NCI-H524 (cell line): ENCODE measurements at regions not wholly inside any gene's neighbourhood (a gene's known extent, or its start where the extent isn't known, plus 50 kb on each side); places are given as distances from the start of the nearest gene placed in this dataset.
"Not testable (repeated sequence)": the region's sequence is repeated elsewhere in the genome, so short reads cannot be mapped to it uniquely, and the experiment has no call there.

ENCODE experiments used
- DNase-seq, 2 experiments: peaks; one replicate each; lab custom pipeline; 2025; lab: John Stamatoyannopoulos, UW

DNA sequence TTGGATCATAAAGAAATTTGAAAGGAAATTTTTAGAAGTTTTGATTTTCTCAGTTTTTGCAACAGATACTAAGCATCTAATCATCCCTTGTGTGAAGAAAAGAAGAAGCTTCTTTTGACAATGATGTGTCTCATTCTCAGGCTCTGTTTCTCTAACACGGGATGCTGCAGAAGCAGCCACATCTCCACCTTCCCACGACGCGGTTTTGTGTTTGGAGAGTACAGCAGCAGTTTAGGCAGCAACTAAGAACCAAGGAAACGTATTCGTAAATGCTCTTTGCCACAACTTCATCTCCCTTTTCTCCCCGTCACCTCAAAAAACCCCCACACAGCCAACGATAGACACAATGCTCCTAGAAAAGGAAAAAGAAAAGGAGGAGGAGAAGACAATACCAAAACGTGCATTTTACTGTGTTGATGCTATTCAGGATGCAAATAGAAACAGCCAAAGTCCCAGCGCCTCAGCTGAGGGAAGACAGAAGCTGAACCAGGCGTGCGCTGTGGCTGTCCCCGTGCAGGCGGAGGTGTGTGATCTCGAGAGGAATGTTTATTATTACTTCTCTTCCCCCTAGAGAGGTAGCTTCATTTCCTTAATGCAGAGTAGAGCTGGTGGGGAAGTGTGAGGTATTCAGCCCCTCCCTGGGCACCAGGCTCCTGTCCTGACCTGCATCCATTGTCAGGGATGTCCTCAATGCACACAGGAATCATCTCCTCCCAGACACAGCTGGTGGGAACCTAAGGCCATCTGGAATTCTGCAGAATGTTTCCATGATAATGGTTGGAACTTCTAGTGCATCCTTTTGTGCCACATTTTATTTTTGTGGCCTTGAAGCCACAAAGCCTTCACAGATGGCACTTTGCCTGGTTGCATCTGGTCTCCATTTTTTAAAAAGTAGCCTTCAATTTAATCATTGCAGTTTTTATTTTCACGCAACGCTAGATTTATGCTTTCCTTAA, 174.6 kb upstream of the KLF6 start:
- DNase-seq = no peak

DNA sequence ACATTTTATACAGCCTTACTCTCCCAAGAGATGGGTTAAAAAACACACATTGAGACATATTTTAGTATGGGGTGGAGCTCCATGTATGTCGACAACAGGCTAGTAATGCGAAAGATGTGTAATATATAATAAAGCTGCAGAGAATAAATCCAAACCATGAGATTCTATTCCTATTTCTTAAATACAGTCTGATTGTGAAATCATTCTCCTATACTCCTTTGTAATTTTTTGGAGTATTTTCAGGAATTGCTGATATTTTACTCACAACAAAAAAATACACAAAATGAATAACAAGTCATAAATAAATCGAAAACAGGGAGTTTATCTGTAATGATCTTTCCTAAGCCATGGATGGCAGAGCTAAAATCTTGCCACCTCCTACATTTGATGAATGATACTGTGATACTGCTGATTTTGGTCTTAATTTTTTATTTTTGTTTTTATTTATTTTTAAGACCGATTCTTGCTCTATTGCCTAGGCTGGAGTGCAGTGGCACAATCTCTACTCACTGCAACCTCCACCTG, 173.5 kb upstream of the KLF6 start:
- DNase-seq = no peak

DNA sequence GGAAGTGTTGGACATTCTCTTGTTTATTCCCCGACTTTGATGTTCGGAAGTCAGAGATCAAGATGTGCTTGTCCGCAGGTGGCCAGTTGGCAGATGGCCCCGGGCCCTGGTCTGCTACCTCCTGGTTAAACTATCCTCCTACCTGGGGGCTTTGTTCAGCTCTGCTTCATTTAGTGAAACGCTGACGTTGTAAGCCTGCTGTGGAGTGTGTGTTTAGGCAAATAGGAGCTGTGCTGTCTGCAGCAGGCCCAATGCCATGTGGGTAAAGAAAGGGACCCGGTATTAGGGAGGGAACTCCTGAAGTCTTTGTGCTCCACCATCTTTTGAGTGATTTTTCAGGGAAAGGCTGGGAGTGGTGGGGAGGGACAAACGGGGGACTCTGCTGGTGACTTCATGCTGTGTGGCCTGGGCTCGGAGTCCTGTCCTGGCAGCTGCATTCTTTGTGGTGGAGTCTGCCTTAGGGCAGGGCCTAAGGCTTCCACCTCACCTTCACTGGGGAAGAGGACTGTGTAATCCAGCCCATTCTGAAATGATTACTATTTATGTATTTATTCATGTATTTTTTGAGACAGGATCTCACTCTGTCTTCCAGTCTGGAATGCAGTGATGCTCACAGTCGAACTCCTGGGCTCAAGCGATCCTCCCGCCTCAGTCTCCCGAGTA, 171.1 kb upstream of the KLF6 start:
- no peak for DNase-seq

- DNase-seq = no peak
Observed at GRCh38 chr10:3955493-3955892, 170.5 kb upstream of the KLF6 start.

GRCh38 chr10:3954615-3955014, 169.6 kb upstream of the KLF6 start:
- DNase-seq = no peak

DNA sequence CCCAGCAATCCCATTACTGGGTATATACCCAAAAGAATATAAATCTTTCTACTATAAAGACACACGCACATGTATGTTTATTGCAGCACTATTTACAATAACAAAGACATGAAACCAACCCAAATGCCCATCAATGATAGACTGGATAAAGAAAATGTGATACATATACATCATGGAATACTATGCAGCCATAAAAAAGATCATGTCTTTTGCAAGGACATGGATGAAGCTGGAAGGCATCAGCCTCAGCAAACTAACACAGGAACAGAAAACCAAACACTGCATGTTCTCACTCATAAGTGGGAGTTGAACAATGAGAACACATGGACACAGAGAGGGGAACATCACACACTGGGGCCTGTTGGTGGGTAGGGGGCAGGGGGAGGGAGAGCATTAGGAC, 169.0 kb upstream of the KLF6 start:
- DNase-seq = not testable (repeated sequence)

- no peak for DNase-seq
Observed at GRCh38 chr10:3951993-3952392, 167.0 kb upstream of the KLF6 start.

GRCh38 chr10:3950676-3951275, 165.8 kb upstream of the KLF6 start:
- DNase-seq = no peak

DNA sequence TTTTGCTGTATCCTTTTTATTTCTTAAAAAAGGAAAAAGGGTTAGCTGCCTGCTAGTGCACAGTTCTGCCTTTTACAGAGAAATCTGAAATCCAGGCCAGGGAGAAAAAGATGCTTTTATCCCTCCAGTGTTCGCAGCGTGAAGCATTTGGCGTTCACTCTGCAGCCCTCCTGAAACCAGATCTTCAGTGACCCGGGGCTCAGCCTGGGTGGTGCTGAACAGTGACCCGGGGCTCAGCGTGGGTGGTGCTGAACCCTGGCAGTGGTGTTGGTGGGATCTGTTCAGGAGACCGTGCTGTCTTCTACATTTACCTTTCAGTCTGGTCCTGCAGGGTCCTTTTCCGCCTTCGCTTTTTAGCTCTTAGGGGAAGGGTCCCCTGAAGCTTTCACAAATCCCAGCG, 164.7 kb upstream of the KLF6 start:
- DNase-seq = no peak

GRCh38 chr10:3948843-3949242, 163.8 kb upstream of the KLF6 start:
- no peak for DNase-seq

DNA sequence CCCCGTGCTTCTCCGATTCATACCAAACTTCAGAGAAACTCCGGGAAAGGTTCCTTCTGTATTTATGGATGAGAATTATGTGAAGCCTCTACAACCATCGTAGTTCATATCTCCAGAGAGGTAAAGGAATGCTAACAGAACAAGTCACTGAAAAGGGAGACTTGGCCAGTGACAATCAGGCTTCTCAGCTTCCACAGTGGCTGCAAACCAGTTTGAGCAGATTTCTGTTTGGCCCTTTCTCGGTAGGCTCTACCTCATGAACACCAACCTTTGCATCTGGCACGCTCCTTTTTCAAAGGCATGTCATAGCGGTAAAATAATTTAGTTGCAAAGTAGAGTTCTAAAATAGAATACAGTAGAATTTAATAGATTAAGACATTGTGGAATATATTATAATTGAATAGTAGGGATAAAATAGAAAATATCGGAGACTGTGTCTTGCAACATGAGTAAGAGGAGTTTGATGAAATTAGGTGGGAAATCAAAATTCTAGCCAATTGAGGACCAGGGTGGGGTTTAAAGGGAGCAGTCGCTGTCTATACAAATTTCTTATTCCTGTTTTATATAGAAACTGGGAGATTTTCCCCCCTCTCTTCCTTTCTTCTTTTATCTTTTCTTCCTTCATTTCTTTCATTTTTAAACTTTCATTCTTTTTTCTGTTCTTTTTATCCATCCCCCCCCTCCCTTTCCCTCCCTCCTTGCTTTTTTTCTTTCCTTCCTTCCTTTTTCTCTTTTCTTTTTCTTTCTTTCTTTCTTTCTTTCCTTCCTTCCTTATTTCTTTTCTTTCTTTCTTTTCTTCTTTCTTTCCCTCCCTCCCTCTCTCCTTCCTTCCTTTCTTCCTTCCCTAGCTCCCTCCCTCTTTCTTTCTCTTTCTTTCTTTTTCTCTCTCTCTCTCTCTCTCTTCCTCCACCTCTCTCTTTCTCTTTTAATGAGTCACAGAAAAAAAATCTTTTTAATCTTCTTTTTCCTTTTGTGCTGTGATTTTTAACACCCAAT, 161.5 kb upstream of the KLF6 start:
- no peak for DNase-seq

DNA sequence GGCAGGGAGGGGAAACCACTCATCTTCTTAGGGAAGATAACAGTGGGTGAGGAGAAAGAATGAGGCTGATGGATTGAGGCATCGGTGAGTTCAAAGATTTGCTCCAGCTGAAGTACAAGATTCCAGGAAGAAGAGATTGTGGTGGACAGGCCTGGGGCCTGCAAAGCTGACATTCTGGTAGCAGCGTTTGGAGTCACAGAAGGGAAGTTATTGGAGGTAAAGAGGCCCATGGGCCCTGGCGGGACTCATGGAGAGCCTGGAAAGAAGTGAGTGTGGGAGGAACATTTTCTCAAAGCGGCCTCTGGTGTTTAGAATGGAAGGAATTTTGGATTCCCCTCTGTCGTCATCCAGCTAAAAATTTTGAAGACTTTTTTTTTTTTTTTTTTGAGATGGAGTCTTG, 160.0 kb upstream of the KLF6 start:
- DNase-seq = no peak

GRCh38 chr10:3944591-3944990, 159.6 kb upstream of the KLF6 start:
- no peak for DNase-seq

DNA sequence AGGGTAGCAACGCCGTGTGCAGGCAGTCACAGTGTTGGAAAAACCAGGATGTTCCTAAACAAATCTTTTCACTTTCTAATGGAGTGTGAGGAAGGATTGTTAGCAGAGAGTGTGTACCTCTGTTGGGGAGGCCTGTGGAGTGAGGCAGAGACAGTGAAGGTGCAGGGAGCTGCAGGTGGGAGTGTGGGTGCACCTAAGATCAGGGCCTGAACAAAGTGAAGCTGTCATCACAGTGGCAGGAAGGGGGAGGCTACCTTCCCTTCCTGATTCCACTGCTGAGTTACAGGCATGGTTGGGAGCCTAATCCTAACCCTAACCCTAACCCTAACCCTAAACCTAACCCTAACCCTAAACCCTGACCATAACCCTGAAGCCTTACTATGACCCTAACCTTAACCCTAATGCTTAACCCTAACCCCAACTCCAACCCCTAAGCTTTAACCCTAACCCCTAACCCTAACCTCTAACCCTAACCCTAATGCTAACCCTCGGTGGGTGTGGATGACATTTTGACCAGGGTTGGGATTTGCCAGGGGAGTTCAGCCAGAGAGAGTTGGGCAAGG, 158.8 kb upstream of the KLF6 start:
- DNase-seq = no peak

DNA sequence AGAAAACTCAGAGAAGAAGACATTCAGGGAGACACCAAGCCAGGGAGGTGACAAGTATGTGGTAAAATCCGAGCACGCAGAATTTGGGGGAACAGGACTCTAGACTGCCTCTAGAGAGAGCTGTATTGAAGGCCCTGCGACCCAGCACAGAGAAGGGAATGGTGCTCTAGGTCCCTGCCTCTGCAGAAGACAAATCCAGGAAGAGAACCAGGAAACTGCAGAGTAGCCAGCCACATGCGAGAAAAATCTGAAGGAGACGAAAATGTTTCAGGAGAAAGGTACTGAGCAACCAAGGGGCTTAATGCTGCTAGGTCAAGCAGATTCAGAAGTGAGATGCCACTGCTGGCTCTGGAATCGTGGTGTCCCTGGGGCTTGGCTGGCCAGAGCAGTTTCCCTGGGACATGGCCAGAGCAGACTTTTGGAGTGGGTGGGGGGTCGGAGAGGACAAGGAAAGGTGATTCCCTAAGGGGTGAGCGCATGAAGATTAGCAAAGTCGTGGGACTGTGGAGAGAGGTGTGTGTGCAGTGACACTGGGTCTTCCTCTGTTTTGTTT, 158.0 kb upstream of the KLF6 start:
- DNase-seq = no peak

DNA sequence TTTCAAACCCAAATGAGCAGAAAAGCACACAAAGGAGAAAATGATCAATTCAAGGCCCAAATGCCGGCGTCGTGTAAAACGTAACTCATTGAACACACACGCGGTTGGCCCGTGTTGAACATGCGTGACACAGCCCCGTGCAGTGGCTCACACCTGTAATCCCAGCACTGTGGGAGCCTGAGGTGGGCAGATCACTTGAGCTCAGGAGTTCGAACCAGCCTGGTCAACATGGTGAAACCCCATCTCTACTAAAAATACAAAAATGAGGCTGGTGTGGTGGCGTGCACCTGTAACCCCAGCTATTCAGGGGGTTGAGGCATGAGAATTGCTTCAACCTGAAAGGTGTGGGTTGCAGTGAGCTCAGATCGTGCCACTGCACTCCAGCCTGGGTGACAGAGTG, 156.7 kb upstream of the KLF6 start:
- DNase-seq = no peak

DNA sequence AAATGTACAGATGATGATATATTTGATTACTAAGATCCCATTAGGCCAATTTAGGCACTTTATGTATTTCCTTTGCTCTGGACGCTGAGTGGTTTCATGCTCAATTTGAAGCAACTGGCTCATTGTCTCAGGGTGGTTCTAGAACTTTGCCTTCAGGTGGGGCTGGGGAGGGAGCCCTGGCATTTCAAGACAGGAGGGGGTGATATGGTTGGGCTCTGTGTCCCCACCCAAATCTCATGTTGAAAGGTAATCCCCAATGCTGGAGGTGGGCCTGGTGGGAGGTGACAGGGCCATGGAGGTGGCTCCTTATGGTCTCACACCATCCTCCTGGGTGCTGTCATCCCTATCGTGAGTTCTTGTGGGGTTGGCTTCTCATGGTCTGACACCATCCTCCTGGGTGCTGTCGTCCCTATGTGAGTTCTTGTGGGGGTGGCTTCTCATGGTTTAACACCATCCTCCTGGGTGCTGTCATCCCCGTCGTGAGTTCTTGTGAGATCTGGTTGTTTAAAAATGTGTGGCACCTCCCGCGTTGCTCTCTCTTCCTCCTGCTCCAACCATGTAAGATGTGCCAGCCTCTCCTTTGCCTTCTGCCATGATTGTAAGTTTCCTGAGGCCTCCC, 151.5 kb upstream of the KLF6 start:
- DNase-seq = no peak

- no peak for DNase-seq
Observed at GRCh38 chr10:3935933-3936359, 150.9 kb upstream of the KLF6 start.

DNA sequence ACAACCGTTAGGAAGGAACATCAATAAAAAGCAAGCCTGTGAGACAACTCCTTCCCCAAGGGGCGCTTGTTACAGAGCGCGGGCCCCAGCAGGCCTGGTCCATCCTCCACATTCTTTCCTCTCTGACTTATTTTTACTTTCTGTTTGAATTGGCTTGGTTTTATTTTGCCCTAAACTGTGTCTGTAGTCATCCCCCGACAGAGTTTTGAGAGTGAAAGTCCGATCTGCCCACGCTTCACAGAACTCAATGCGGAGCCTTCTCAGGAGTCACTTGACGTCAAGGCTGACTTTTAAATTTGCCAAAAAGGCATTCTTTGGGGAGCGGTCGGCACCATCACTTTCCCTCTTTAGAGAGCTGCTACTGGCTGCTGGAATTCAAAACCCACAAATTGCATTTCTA, 150.1 kb upstream of the KLF6 start:
- no peak for DNase-seq

DNA sequence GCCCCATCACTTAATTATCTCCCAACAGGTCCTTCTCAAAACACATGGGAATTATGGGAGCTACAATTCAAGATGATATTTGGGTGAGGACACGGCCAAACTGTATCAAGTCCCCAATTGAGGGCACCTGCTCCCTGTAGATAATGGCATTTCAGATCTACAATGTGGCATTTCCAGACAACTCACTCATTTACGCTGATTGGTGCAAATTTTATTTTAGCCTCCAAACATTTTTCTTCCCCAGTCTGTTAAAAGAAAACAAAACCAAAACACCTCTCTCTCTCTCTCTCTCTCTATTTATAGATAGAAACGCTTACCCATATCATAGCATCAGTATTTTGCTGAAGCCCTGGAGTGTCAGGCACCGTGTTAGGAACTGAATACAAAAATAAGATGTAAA, 148.7 kb upstream of the KLF6 start:
- DNase-seq = no peak
